ENCODE measurements at regions not wholly inside any gene's neighbourhood (a gene's known extent, or its start where the extent isn't known, plus 50 kb on each side); places are given as distances from the start of the nearest gene placed in this dataset.

DNA sequence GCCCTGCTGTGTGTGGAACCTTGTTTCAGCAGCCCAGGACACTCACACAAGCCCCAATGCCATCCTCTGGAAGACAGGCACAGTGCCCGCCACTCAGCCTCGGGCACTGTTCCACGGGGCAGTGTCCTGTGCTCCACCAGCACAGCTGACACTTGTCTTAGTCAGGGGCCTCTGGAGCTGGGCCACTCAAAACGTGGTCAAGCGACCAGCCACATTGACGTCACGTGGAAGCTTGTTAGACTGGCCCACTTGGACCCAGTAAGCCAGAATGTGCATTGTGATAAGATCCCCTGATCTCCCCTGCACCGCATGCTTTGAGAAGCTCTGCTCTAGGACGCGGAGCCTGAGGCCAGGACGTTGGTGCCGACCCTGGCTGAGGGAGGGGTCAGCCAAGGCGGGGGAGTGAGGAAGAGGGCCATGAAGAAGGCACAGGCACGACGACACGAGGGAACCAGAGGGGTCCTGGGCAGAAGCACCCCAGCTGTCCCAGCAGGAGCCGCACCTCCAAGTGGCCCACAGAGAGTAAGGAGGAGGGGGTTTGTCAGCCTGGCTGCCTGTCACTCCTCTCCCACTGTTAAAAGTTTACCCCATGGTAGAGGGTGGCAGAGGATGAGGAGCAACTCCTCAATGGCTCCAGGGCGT lies 64.6 kb downstream of the LINC01488 start:
- BruUV-seq (replicated peaks) = no TSS peak
- no peak overlapping the region for H2AFZ ChIP-seq (ENCODE audit: control insufficient read depth, low read depth, low read length)
- FAIRE-seq = no peak

More for the DNA sequence above, 64.6 kb downstream of the LINC01488 start:
- TF ChIP-seq CEBPB (IDR thresholded peaks at IDR 0.05; ENCODE audit: borderline replicate concordance in 1 of 2, low read depth in 2 of 2, low read length in 2 of 2) = no peak
- no peak for TF ChIP-seq YBX1 (IDR thresholded peaks at IDR 0.05)
- TF ChIP-seq MXI1 (IDR thresholded peaks at IDR 0.05; ENCODE audit: low read depth, low read length) = no peak
- TF ChIP-seq, protein P1, sequence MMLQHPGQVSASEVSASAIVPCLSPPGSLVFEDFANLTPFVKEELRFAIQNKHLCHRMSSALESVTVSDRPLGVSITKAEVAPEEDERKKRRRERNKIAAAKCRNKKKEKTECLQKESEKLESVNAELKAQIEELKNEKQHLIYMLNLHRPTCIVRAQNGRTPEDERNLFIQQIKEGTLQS (IDR thresholded peaks at IDR 0.05; ENCODE audit: borderline replicate concordance, extremely low read depth, low read depth, low read length) = no peak
- no peak for TF ChIP-seq SIN3A (IDR thresholded peaks at IDR 0.05; ENCODE audit: low read depth, low read length)
- no peak for TF ChIP-seq IKZF1 (conservative IDR thresholded peaks at IDR 0.05)
- TF ChIP-seq, protein P2, sequence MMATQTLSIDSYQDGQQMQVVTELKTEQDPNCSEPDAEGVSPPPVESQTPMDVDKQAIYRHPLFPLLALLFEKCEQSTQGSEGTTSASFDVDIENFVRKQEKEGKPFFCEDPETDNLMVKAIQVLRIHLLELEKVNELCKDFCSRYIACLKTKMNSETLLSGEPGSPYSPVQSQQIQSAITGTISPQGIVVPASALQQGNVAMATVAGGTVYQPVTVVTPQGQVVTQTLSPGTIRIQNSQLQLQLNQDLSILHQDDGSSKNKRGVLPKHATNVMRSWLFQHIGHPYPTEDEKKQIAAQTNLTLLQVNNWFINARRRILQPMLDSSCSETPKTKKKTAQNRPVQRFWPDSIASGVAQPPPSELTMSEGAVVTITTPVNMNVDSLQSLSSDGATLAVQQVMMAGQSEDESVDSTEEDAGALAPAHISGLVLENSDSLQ (IDR thresholded peaks at IDR 0.05) = no peak
- TF ChIP-seq, protein P3, sequence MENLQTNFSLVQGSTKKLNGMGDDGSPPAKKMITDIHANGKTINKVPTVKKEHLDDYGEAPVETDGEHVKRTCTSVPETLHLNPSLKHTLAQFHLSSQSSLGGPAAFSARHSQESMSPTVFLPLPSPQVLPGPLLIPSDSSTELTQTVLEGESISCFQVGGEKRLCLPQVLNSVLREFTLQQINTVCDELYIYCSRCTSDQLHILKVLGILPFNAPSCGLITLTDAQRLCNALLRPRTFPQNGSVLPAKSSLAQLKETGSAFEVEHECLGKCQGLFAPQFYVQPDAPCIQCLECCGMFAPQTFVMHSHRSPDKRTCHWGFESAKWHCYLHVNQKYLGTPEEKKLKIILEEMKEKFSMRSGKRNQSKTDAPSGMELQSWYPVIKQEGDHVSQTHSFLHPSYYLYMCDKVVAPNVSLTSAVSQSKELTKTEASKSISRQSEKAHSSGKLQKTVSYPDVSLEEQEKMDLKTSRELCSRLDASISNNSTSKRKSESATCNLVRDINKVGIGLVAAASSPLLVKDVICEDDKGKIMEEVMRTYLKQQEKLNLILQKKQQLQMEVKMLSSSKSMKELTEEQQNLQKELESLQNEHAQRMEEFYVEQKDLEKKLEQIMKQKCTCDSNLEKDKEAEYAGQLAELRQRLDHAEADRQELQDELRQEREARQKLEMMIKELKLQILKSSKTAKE (IDR thresholded peaks at IDR 0.05; ENCODE audit: low read depth, poor library complexity, severe bottlenecking) = no peak
- Histone ChIP-seq H3K9ac (ENCODE audit: control insufficient read depth, insufficient read depth, low read length) (no peak overlapping the region), H3K4me1 (ENCODE audit: control insufficient read depth, insufficient read depth, low read length) (peaks cover 8% of the 10 kb centered on the region; the same call in 1 of the 2 replicates), H4K20me1 (ENCODE audit: control insufficient read depth, insufficient read depth) (no peaks in the 10 kb centered on the region; the same call in 1 of the 2 replicates), H3K27me3 (replicated peaks in 1 of 2; ENCODE audit: control insufficient read depth in 2 of 2, insufficient read depth in 2 of 2, low read length in 1 of 2) (no peaks in the 10 kb centered on the region; a peak in 1 of 4 replicates), H3K4me2 (ENCODE audit: control insufficient read depth, insufficient read depth) (no peak overlapping the region), H3K4me3 (no peak overlapping the region), H3K36me3 (ENCODE audit: control insufficient read depth in 2 of 2, insufficient read depth in 2 of 2, low read length in 1 of 2) (no peaks in the 10 kb centered on the region), H3K9me3 (replicated peaks; ENCODE audit: control insufficient read depth, insufficient read depth, low read length) (no peaks in the 10 kb centered on the region; the same call in 2 of the 3 replicates), H3K79me2 (ENCODE audit: control insufficient read depth, insufficient read depth, low read length) (no peaks in the 10 kb centered on the region), H3K27ac (ENCODE audit: control insufficient read depth, insufficient read depth) (no peak overlapping the region)
- CTCF ChIA-PET = no interaction called here
- in situ Hi-C loops (cut with MboI) (no loop called here), intact Hi-C loops (cut with micrococcal nuclease; ENCODE audit: unreplicated experiment) (no loop called here)
- DNase-seq (ENCODE audit: low read depth, low spot score) (no peak), ATAC-seq (no peak)
- WGBS (ENCODE audit: insufficient coverage, insufficient replicate concordance, low lambda C conversion rate, missing lambda C conversion rate) = 74% methylated on average over 18 of the region's 18 CpGs
- SMC1A ChIA-PET (ENCODE audit: uncharacterized antibody, unreplicated experiment) = no interaction called here
- POLR2A ChIA-PET = no interaction called here
- RAD21 ChIA-PET (ENCODE audit: unreplicated experiment) = interaction anchor here (2.1 kb wide), 1 partner anchor 248 kb away, joined by 13 read pairs; no protein-coding TSS in a partner anchor
